ENCODE measurements at regions not wholly inside any gene's neighbourhood (a gene's known extent, or its start where the extent isn't known, plus 50 kb on each side); places are given as distances from the start of the nearest gene placed in this dataset.

GRCh38 chr6:110532431-110532830, 56.0 kb upstream of the SLC22A16 start:
- TF ChIP-seq POLR2AphosphoS5 (IDR thresholded peaks at IDR 0.05; ENCODE audit: low read depth, low read length), result no peak
- TF ChIP-seq SIN3A (IDR thresholded peaks at IDR 0.05; ENCODE audit: borderline replicate concordance, insufficient read depth, low read length), result no peak

All from PFSK-1 (cell line).